Activated CD4-positive, alpha-beta memory T cell treated with anti-CD3 and anti-CD28 coated beads, Interleukin-2, amount 10 ng/mL, durations not matched to agents 7 days and 5 days (primary cell): ENCODE measurements at regions not wholly inside any gene's neighbourhood (a gene's known extent, or its start where the extent isn't known, plus 50 kb on each side); places are given as distances from the start of the nearest gene placed in this dataset.
"Not testable (repeated sequence)": the region's sequence is repeated elsewhere in the genome, so short reads cannot be mapped to it uniquely, and the experiment has no call there.

Experiments used
- CTCF ChIA-PET: fragments of 350-600 bp; sonication (Branson Sonifier 250); formaldehyde crosslinking; loops from one replicate; lab custom pipeline; 2021; ENCODE audit warnings: antibody characterized with exemption, inconsistent platforms; lab: Charles Lee
- POLR2A ChIA-PET: fragments of 350-600 bp; sonication (Branson Sonifier 250); formaldehyde crosslinking; loops from one replicate; lab custom pipeline; 2021; ENCODE audit warnings: antibody characterized with exemption; lab: Charles Lee
- DNase-seq: peaks from one replicate; pipeline ENCODE4 v3.0.0-alpha.2; 2020
- H3K27ac Mint-ChIP-seq: one replicate; pipeline ENCODE4 v1.8.0; 2021; ENCODE audit warnings: mild to moderate bottlenecking, mixed read lengths
- H3K27me3 Mint-ChIP-seq: one replicate; pipeline ENCODE4 v1.8.0; 2021; ENCODE audit warnings: mixed read lengths
- H3K36me3 Mint-ChIP-seq: one replicate; pipeline ENCODE4 v1.8.0; 2021; ENCODE audit warnings: low read depth, mixed read lengths
- H3K4me1 Mint-ChIP-seq: one replicate; pipeline ENCODE4 v1.8.0; 2021; ENCODE audit warnings: mixed read lengths
- H3K4me3 Mint-ChIP-seq: one replicate; pipeline ENCODE4 v1.8.0; 2021; ENCODE audit warnings: mild to moderate bottlenecking, mixed read lengths
- H3K9me3 Mint-ChIP-seq: one replicate; pipeline ENCODE4 v1.8.0; 2021; ENCODE audit warnings: mixed read lengths

DNA sequence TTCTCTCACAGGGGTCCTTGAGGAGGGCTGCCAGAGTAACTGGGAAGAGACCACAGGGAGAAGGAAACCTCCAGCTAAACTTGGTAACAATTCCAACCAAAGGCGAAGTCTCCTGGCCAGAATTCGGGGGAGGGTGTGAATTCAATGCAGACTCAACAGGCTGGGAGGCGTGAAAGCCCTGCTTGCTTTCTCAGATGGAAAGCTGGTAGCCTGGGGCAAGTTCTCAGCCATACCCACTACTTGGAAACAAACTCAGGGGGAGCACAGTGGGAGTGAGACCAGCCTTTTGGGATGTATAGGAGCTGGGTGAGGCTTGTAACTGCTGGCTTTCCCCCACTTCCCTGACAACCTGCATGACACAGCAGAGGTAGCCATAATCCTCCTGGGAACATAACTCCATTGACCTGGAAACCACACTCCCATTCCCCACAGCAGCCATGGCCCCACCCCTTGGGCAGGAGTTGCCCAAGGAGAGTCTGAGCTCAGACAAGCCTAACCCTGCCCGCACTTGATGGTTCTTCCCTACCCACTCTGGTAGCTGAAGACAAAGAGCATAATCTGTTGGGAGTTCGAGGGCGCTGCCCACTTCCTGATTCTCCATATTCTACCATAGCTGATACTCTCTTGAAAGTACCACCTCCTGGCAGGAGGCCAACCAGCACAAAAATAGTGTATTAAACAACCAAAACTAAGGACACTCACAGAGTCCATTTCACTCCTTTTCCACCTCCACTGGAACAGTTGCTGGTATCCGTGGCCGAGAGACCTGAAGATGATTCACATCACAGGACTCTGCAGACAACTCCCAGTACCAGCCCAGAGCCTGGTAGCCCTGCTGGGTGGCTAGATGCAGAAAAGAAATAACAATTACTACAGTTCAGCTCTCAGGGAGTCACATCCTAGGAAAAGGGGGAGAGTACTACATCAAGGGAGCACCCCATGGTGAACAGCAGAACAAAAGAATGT lies 123.8 kb downstream of the FAM170A start:
- CTCF ChIA-PET, result no interaction called here

DNA sequence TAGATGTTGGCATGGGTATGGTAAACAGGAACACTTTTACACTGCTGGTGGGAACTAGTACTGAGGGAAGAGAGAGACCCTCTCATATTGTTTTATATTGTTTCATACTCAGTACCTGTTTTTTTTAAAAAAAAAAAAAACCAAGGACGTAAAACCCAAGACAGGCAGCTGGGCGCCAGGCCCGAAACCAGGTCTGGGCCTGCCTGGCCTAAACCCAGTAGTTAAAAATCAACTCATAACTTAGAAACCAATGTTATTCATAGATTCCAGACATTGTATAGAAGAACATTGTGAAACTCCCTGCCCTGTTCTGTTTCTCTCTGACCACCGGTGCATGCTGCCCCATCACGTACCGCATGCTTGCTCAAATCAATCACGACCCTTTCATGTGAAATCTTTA lies 125.5 kb downstream of the FAM170A start:
- H3K4me3 Mint-ChIP-seq, H3K4me1 Mint-ChIP-seq, H3K27me3 Mint-ChIP-seq, H3K36me3 Mint-ChIP-seq, H3K27ac Mint-ChIP-seq, H3K9me3 Mint-ChIP-seq, POLR2A ChIA-PET, CTCF ChIA-PET, DNase-seq: not testable (repeated sequence)

More for the DNA sequence above, 123.8 kb downstream of the FAM170A start:
- no peak overlapping the region for H3K27ac Mint-ChIP-seq
- no peak for DNase-seq
- H3K36me3 Mint-ChIP-seq, result no peaks in the 10 kb centered on the region
- POLR2A ChIA-PET, result no interaction called here
- no peak overlapping the region for H3K4me3 Mint-ChIP-seq
- no peaks in the 10 kb centered on the region for H3K27me3 Mint-ChIP-seq
- no peaks in the 10 kb centered on the region for H3K9me3 Mint-ChIP-seq
- H3K4me1 Mint-ChIP-seq, result no peaks in the 10 kb centered on the region

DNA sequence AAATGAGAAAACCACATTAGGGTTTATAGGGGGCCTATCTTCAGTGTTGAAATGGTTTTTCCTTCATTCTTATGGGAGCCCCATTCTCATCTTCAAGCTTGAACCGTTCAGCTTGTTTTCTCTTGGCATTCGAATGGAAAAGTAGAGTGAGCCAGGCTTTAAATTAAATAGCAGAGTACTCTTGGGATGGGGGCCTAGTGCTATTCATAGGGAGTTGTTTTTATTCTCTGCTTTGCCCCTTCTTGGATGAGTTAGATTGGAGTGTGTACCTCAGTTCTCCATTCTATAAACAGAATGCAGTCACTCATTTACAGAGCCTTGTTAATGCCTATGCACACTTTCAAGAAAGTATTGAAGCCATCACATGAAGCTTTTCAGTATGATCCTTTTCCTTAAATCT lies 127.9 kb downstream of the FAM170A start:
- no peaks in the 10 kb centered on the region for H3K4me1 Mint-ChIP-seq
- no peak overlapping the region for H3K4me3 Mint-ChIP-seq
- H3K36me3 Mint-ChIP-seq, result no peaks in the 10 kb centered on the region

GRCh38 chr5:119769695-119770693 lies 140.6 kb downstream of the FAM170A start:
- H3K4me1 Mint-ChIP-seq, H3K27ac Mint-ChIP-seq, POLR2A ChIA-PET, DNase-seq, H3K36me3 Mint-ChIP-seq, CTCF ChIA-PET, H3K4me3 Mint-ChIP-seq, H3K9me3 Mint-ChIP-seq, H3K27me3 Mint-ChIP-seq: not testable (repeated sequence)

More for the DNA sequence above, 127.9 kb downstream of the FAM170A start:
- POLR2A ChIA-PET, result no interaction called here
- no peaks in the 10 kb centered on the region for H3K27me3 Mint-ChIP-seq
- CTCF ChIA-PET, result no interaction called here
- DNase-seq, result no peak
- H3K27ac Mint-ChIP-seq, result no peak overlapping the region
- H3K9me3 Mint-ChIP-seq, result no peaks in the 10 kb centered on the region

GRCh38 chr5:119780145-119780544 lies 150.8 kb downstream of the FAM170A start:
- H3K27ac Mint-ChIP-seq, DNase-seq, CTCF ChIA-PET, H3K4me1 Mint-ChIP-seq, H3K9me3 Mint-ChIP-seq, H3K36me3 Mint-ChIP-seq, POLR2A ChIA-PET, H3K4me3 Mint-ChIP-seq, H3K27me3 Mint-ChIP-seq: not testable (repeated sequence)

GRCh38 chr5:119785057-119785456 lies 155.7 kb downstream of the FAM170A start:
- H3K9me3 Mint-ChIP-seq, result no peaks in the 10 kb centered on the region
- H3K27me3 Mint-ChIP-seq, result no peaks in the 10 kb centered on the region
- POLR2A ChIA-PET, result no interaction called here
- no peak overlapping the region for H3K4me3 Mint-ChIP-seq
- CTCF ChIA-PET, result no interaction called here
- no peak overlapping the region for H3K27ac Mint-ChIP-seq
- H3K4me1 Mint-ChIP-seq, result no peaks in the 10 kb centered on the region
- no peaks in the 10 kb centered on the region for H3K36me3 Mint-ChIP-seq
- no peak for DNase-seq

DNA sequence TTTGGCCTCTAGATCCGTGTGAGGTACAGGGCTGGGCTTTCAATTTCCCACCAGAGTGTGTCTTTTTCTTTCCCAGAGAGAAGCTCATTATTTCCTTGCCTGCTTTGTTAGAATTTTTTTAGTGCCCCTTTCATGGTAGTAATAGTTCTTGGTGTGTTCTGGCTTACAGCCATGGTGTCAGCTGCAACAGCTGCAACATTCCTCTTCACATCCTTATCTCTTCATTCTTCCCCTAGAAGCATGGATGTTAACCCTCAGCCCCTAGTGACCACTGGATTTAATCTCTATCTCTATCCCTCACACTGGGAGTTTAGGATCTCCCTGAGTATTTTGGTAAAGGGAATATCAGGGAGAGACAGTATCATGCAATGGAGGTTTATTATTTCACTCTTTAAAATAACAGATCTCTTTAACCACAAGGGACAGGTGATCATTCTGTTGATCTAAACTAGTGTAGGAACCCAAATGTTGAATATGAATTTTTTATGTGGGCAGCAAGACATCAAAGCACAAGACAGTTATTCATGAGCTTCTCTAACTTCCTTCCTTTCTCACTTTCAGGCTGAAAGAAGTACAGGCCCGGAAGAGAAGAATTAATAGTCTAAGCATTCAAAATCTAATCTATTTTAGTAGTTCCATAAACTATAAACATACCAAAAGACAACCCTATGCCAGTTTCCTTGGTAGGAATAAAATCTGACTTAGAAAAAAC lies 160.2 kb downstream of the FAM170A start:
- no peak for DNase-seq
- H3K9me3 Mint-ChIP-seq, result no peaks in the 10 kb centered on the region
- H3K36me3 Mint-ChIP-seq, result no peaks in the 10 kb centered on the region
- no peaks in the 10 kb centered on the region for H3K4me1 Mint-ChIP-seq
- ChIA-PET CTCF (no interaction called here), POLR2A (no interaction called here)
- no peaks in the 10 kb centered on the region for H3K27me3 Mint-ChIP-seq
- H3K4me3 Mint-ChIP-seq, result no peak overlapping the region
- no peak overlapping the region for H3K27ac Mint-ChIP-seq

- Mint-ChIP-seq H3K27ac (no peak overlapping the region), H3K9me3 (no peaks in the 10 kb centered on the region), H3K36me3 (no peaks in the 10 kb centered on the region), H3K27me3 (no peaks in the 10 kb centered on the region), H3K4me1 (no peaks in the 10 kb centered on the region), H3K4me3 (no peak overlapping the region)
- CTCF ChIA-PET, result no interaction called here
- POLR2A ChIA-PET, result no interaction called here
- no peak for DNase-seq
Observed at GRCh38 chr5:119792161-119792799, 162.9 kb downstream of the FAM170A start.

GRCh38 chr5:119795768-119796167 lies 166.4 kb downstream of the FAM170A start:
- POLR2A ChIA-PET, result no interaction called here
- CTCF ChIA-PET, result no interaction called here
- Mint-ChIP-seq H3K4me1 (no peaks in the 10 kb centered on the region), H3K27me3 (no peaks in the 10 kb centered on the region), H3K36me3 (no peaks in the 10 kb centered on the region), H3K27ac (no peak overlapping the region), H3K4me3 (no peak overlapping the region), H3K9me3 (no peaks in the 10 kb centered on the region)
- DNase-seq, result no peak

DNA sequence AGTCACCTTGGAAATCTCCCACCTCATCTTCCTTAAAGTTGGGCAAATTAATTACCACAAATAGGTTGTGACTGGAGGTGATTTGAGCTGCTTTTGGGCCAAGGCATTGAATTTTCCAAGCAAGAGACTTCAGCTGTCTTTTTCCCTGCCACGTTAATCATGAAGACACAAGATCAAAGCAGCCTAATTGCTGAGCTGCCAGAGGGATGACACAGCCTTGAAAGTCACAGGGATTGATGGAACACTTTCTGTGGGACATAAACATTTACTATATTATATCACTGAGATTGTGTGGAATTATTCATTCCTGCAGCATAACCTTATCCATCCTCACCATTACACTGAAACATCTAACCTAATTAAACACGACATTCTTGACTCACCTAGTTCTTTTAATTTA lies 172.2 kb downstream of the FAM170A start:
- Mint-ChIP-seq H3K9me3 (peaks cover 3% of the 10 kb centered on the region), H3K36me3 (no peaks in the 10 kb centered on the region), H3K27ac (no peak overlapping the region), H3K4me1 (no peaks in the 10 kb centered on the region), H3K27me3 (no peaks in the 10 kb centered on the region), H3K4me3 (no peak overlapping the region)
- CTCF ChIA-PET, result no interaction called here
- POLR2A ChIA-PET, result no interaction called here
- DNase-seq, result no peak

DNA sequence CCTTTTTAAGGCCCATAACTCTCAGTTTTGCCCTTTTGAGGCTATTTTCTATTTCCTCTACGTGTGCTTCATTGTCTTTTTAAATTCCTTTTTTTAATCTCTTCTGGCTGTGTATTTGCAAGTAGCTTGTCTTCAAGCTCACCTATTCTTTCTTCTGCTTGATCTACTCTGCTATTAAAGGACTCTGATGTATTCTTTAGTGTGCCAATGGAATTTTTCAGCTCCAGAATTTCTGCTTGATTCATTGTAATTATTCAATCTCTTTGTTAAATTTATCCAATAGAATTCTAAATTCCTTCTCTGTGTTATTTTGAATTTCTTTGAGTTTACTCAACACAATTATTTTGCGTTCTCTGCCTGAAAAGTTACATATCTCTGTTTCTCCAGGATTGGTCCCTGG lies 178.7 kb downstream of the FAM170A start:
- Mint-ChIP-seq H3K4me3 (no peak overlapping the region), H3K36me3 (no peaks in the 10 kb centered on the region), H3K9me3 (peaks cover 9% of the 10 kb centered on the region), H3K4me1 (no peaks in the 10 kb centered on the region), H3K27me3 (no peaks in the 10 kb centered on the region), H3K27ac (no peak overlapping the region)
- CTCF ChIA-PET, result no interaction called here
- POLR2A ChIA-PET, result no interaction called here
- no peak for DNase-seq

- no peak overlapping the region for H3K4me3 Mint-ChIP-seq
- no peak overlapping the region for H3K27ac Mint-ChIP-seq
- H3K36me3 Mint-ChIP-seq, result no peaks in the 10 kb centered on the region
- ChIA-PET POLR2A (no interaction called here), CTCF (no interaction called here)
- H3K9me3 Mint-ChIP-seq, result peaks cover 6% of the 10 kb centered on the region
- H3K4me1 Mint-ChIP-seq, result no peaks in the 10 kb centered on the region
- H3K27me3 Mint-ChIP-seq, result no peaks in the 10 kb centered on the region
- no peak for DNase-seq
Observed at GRCh38 chr5:119808474-119808873, 179.1 kb downstream of the FAM170A start.
